ENCODE measurements at regions not wholly inside any gene's neighbourhood (a gene's known extent, or its start where the extent isn't known, plus 50 kb on each side); places are given as distances from the start of the nearest gene placed in this dataset.
"Not testable (repeated sequence)": the region's sequence is repeated elsewhere in the genome, so short reads cannot be mapped to it uniquely, and the experiment has no call there.

- DNase-seq = no peak
Measured at GRCh38 chr2:16111838-16112210, 171.5 kb downstream of the MYCN start.

- DNase-seq = no peak
Measured at GRCh38 chr2:16109821-16110310, 169.5 kb downstream of the MYCN start.

GRCh38 chr2:16109368-16109820 is 169.0 kb downstream of the MYCN start:
- DNase-seq = no peak

GRCh38 chr2:16107246-16107645 is 166.9 kb downstream of the MYCN start:
- DNase-seq = no peak

- no peak for DNase-seq
Measured at GRCh38 chr2:16106619-16107018, 166.3 kb downstream of the MYCN start.

- no peak for DNase-seq
Measured at GRCh38 chr2:16105669-16106281, 165.4 kb downstream of the MYCN start.

GRCh38 chr2:16104949-16105668 is 164.8 kb downstream of the MYCN start:
- DNase-seq = no peak

- DNase-seq = peak; percentile 53
Measured at GRCh38 chr2:16104315-16104948, 164.1 kb downstream of the MYCN start.

GRCh38 chr2:16103614-16104314 is 163.4 kb downstream of the MYCN start:
- no peak for DNase-seq

GRCh38 chr2:16102976-16103380 is 162.6 kb downstream of the MYCN start:
- DNase-seq = no peak

- DNase-seq = no peak
Measured at GRCh38 chr2:16102358-16102975, 162.1 kb downstream of the MYCN start.

GRCh38 chr2:16101196-16101595 is 160.8 kb downstream of the MYCN start:
- no peak for DNase-seq

GRCh38 chr2:16100006-16100405 is 159.7 kb downstream of the MYCN start:
- DNase-seq = no peak

GRCh38 chr2:16099326-16099725 is 159.0 kb downstream of the MYCN start:
- no peak for DNase-seq

GRCh38 chr2:16096962-16097361 is 156.6 kb downstream of the MYCN start:
- no peak for DNase-seq

GRCh38 chr2:16095483-16095882 is 155.1 kb downstream of the MYCN start:
- DNase-seq = not testable (repeated sequence)

- DNase-seq = no peak
Measured at GRCh38 chr2:16094811-16095210, 154.5 kb downstream of the MYCN start.

- no peak for DNase-seq
Measured at GRCh38 chr2:16093639-16094529, 153.5 kb downstream of the MYCN start.

- DNase-seq = no peak
Measured at GRCh38 chr2:16092861-16093638, 152.7 kb downstream of the MYCN start.

- no peak for DNase-seq
Measured at GRCh38 chr2:16091576-16092282, 151.4 kb downstream of the MYCN start.
